ENCODE measurements at regions not wholly inside any gene's neighbourhood (a gene's known extent, or its start where the extent isn't known, plus 50 kb on each side); places are given as distances from the start of the nearest gene placed in this dataset.

GRCh38 chr5:96579711-96580110 is 82.5 kb upstream of the CAST start:
- TF ChIP-seq CTCF (IDR thresholded peaks at IDR 0.05) (no peak), EP300 (IDR thresholded peaks at IDR 0.05) (no peak), POLR2A (IDR thresholded peaks at IDR 0.05) (no peak), POLR2AphosphoS5 (IDR thresholded peaks at IDR 0.05) (no peak)
